22Rv1 (cell line): ENCODE measurements at regions not wholly inside any gene's neighbourhood (a gene's known extent, or its start where the extent isn't known, plus 50 kb on each side); places are given as distances from the start of the nearest gene placed in this dataset.

Experiments
- H3K27ac ChIP-seq: fragments of 450-650 bp; 2 replicates; pipeline ENCODE4 v1.5.1; 2017
- ZFX ChIP-seq: fragments of 450-650 bp; IDR thresholded peaks from 2 replicates; pipeline ENCODE4 v1.6.1; 2017; ENCODE audit warnings: antibody characterized with exemption, borderline replicate concordance
- TF ChIP-seq, protein P1 (sequence below): fragments of 450-650 bp; IDR thresholded peaks from 2 replicates; pipeline ENCODE4 v1.5.1; 2017; ENCODE audit warnings: mild to moderate bottlenecking

DNA sequence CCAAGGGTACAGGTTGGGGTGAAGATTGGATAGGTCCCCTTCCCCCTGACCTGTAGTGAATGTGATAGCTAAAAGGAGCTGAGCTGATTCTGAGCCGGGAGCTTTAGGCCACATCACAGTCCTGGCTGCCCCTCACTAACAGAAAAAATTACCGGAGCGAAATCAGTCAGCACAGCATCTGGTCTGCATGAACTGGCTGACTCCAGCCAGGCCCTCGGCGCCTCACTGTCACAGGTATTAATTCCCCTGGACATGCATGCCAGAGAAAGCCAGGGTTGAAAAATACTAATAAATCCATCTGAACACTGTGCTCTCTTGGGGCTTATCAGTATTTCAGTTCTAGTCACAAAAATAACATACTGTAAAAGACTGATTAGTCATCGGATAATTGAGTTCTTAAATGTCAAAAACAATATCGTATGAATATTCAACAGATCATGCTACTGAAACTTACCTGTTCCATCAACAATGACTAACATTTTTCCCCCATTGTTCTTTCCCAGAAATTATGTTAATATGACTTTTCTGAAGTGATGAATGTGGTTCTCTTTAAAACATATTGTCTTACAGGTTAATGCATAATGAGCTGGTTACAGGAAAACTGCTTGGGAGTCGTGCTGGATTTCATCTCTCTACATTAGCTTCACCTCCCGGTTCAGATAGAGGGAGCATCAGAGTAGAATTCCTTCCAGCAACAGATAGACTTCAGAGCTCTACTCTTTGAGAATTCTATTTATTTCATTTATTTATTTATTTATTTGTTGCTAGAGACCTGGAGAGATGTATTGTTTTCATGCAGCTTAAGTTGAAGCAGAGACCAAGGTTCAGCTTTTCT lies 387.7 kb downstream of the NXPE2 start:
- H3K27ac ChIP-seq: no peak overlapping the region
- no peak for TF ChIP-seq ZFX
- TF ChIP-seq, protein P1, sequence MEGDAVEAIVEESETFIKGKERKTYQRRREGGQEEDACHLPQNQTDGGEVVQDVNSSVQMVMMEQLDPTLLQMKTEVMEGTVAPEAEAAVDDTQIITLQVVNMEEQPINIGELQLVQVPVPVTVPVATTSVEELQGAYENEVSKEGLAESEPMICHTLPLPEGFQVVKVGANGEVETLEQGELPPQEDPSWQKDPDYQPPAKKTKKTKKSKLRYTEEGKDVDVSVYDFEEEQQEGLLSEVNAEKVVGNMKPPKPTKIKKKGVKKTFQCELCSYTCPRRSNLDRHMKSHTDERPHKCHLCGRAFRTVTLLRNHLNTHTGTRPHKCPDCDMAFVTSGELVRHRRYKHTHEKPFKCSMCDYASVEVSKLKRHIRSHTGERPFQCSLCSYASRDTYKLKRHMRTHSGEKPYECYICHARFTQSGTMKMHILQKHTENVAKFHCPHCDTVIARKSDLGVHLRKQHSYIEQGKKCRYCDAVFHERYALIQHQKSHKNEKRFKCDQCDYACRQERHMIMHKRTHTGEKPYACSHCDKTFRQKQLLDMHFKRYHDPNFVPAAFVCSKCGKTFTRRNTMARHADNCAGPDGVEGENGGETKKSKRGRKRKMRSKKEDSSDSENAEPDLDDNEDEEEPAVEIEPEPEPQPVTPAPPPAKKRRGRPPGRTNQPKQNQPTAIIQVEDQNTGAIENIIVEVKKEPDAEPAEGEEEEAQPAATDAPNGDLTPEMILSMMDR: no peak

DNA sequence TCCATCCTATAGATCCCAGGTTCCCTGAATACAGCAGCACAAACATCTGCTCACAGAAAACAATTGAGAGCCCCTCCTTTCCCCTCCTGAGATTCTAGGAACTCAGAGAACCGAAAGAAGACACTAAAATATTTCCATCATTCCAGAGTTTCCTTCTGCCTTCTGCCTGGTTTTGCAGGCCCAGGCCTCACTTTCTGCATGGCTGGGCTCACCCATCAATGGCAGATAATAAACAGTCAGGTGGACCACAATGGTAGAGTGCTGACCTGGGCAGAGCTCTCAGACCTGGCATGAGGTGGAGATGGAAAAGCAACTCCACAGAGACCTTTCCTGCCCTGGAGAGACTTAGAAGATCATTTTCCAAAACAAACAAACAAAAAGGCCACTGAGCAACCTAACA lies 389.1 kb downstream of the NXPE2 start:
- no peak overlapping the region for H3K27ac ChIP-seq
- TF ChIP-seq ZFX: no peak
- TF ChIP-seq, protein P1: no peak

DNA sequence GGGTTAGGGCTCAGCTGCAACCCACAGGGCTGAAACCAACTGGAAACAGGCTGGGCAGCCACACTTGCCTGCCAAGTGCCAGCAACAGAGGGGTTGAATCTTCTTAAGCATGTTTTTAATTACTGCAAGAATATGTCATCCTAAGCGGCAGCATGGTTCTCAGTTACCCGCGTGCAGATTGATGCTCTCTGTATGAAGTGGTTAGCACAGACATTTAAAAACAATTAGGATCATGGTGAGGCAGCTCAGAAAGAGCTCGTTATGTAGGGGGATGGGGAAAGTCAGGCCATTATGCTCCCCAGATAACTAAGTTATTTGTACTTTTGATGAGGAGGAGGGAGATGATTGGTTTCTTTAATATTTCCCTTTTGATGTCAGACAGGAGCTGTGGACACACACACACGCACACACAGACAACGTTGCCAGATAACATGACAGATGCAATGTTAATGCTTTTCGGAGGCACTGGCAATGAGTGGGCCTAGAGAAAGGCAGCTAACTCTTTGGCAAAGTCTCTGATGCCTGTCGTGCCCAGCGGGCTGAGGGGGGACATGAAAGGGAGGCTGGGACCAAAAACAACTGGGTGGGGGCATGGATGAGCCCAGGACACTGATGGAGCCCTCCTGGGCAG lies 389.7 kb downstream of the NXPE2 start:
- no peak for TF ChIP-seq ZFX
- TF ChIP-seq, protein P1: no peak
- H3K27ac ChIP-seq: no peak overlapping the region

DNA sequence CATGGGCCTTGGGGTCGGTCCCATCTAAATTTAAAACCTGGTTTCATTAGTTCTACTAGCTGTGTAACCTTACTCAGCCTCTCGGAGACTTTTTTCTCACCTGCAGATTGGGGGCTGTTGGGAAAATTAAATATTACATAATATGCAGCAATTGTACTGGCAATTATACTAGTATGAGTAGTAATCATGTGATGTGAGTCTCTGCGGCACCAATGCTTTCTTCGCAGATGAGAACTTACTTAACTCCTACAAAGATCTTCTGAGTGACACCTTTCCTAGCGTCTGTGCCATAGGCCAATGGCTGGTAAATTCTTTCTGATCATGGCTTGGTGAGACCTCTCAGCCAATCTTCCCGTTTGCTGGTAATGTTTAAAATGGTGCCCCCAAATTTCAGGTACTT lies 391.3 kb downstream of the NXPE2 start:
- TF ChIP-seq, protein P1: no peak
- no peak overlapping the region for H3K27ac ChIP-seq

DNA sequence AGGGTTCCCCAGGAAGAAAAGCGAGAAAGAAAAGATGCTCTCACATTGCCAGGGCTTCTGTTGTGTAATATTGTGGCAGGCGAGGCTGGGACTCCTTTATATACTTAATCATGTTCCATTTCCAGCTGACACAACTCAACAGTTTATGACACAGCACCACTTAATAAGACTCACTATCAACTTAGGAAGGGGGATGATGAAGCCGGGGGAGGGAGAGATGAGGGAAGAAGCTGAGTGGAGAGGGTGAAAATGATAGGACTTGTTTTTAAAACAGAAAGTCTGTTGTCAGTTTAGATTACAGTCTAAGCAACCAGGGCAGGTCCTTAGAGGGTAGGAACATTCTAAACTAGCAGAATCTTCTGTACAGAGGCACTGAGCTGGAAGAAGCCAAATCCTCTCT lies 397.0 kb downstream of the NXPE2 start:
- TF ChIP-seq ZFX: no peak
- TF ChIP-seq, protein P1: no peak
- H3K27ac ChIP-seq: no peak overlapping the region

DNA sequence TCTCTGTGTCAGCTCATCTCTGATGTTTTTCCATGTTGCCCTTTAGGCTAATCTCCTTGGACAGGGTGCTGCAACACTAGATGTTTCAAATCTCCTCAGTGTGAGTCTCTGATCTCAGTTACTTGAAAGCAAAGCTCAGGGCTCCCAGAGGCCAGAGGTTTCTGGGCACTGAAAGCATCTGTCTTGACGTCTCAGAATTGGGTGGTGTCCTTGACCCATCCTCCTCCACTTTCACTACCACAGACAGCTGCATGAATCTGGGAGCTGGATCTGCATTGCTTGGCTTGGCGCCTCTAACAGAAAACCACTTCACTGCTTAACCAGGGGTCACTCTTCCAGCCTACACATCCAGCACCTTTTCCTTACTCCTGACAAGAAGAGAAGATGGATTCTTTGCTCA lies 399.4 kb downstream of the NXPE2 start:
- no peak for TF ChIP-seq ZFX
- H3K27ac ChIP-seq: no peak overlapping the region

DNA sequence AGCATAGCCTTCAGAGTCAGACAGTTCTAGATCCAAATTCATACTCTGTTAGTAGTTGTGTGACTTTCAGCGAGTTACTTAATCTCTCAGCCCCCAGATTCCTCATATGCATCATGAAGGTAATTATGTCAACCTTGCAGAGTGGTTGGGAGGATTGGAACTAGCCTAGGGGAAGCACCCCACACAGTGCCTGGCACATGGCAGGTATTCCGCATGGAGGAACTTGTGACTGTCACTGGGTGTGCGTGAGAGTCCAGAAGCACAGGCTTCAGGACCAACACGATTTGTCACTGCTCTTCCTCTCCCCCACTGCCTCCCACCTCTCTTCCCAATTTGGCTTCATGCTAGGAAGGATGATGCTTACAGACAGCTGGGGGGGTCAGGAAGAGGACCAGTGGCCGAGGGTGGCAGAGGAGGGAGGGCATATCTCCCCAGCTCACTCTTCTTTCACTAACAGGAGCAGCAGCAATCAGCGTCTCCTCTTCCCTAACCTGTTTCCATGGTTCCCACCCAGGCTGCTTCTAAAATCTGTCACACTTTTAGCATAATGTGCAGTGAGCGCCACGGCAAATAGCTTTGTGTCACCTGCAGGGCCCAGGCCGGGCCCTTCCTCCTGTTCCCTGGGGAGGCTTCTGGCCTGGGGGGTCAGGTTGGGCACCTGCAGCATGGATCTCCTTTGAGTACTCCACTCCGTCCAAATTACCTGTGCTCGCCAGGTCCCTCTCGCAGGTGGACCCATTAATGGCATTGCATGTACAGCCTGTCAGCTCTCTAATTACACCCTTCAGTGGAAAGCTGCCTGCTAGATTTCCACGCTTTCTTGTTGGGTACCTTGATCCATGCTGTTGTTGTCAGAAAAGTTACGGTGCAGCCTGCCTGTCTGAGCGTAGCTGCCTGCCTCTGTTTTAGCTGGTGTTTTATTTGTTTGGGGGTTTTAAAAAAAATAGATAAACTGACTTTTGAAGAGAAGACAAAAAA lies 400.4 kb downstream of the NXPE2 start:
- H3K27ac ChIP-seq: no peak overlapping the region
- TF ChIP-seq ZFX: no peak
- TF ChIP-seq, protein P1: no peak
